ENCODE measurements at regions not wholly inside any gene's neighbourhood (a gene's known extent, or its start where the extent isn't known, plus 50 kb on each side); places are given as distances from the start of the nearest gene placed in this dataset.
"Not testable (repeated sequence)": the region's sequence is repeated elsewhere in the genome, so short reads cannot be mapped to it uniquely, and the experiment has no call there.

DNA sequence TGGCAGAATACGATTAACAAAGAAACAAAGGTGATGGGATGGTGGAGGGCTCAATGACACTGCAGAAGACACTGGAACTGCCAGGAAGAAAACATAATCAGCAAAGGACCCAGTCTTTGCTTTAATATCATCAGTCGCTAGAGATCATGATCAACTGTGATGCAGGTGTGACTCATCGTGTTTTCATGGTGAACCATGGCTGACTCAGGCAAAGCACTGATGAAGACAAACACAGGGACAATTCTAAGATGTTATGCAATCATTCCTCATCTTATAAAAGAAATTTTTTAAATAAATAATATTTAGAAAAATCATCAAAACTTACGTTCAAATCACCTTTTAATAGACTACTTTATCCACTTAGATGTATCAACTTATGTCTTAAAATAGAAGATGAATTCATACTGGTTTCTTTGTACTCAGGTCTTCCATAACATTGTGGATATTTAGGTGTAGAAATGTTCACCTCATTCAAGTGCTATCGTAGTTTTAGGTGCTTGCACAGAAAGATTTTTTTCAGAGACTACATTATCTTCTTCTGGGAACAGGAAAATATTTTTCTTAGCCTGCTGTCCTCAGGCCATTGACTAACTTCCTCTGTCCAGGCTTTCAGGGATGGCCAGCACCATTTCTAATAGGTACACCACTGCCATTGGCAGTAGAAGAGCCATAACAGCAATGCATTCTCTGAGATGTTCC is 673.4 kb upstream of the MEF2C start:
- no peak for TF ChIP-seq PAX5 (IDR thresholded peaks at IDR 0.05; ENCODE audit: insufficient read depth, low read length, severe bottlenecking)
- no peak for TF ChIP-seq TAF1 (IDR thresholded peaks at IDR 0.05; ENCODE audit: low read depth, low read length)
- no peak for TF ChIP-seq SPI1 (IDR thresholded peaks at IDR 0.05; ENCODE audit: low read depth, low read length)
- TF ChIP-seq POLR2A (IDR thresholded peaks at IDR 0.05; ENCODE audit: low read depth, low read length): no peak
- TF ChIP-seq POLR2AphosphoS5 (IDR thresholded peaks at IDR 0.05; ENCODE audit: low read depth, low read length): no peak
- TF ChIP-seq POU2F2 (IDR thresholded peaks at IDR 0.05; ENCODE audit: low read depth, low read length): no peak
- FAIRE-seq (no peak), DNase-seq (ENCODE audit: insufficient read length, low spot score) (no peak)

- DNase-seq (ENCODE audit: insufficient read length, low spot score): no peak
- FAIRE-seq: no peak
- no peak for TF ChIP-seq POLR2A (IDR thresholded peaks at IDR 0.05; ENCODE audit: low read depth, low read length)
- no peak for TF ChIP-seq POLR2AphosphoS5 (IDR thresholded peaks at IDR 0.05; ENCODE audit: low read depth, low read length)
- TF ChIP-seq POU2F2 (IDR thresholded peaks at IDR 0.05; ENCODE audit: low read depth, low read length): no peak
- no peak for TF ChIP-seq TAF1 (IDR thresholded peaks at IDR 0.05; ENCODE audit: low read depth, low read length)
- no peak for TF ChIP-seq SPI1 (IDR thresholded peaks at IDR 0.05; ENCODE audit: low read depth, low read length)
- no peak for TF ChIP-seq PAX5 (IDR thresholded peaks at IDR 0.05; ENCODE audit: insufficient read depth, low read length, severe bottlenecking)
These were observed 663.7 kb upstream of the MEF2C start for GRCh38 chr5:89546657-89547056.

DNA sequence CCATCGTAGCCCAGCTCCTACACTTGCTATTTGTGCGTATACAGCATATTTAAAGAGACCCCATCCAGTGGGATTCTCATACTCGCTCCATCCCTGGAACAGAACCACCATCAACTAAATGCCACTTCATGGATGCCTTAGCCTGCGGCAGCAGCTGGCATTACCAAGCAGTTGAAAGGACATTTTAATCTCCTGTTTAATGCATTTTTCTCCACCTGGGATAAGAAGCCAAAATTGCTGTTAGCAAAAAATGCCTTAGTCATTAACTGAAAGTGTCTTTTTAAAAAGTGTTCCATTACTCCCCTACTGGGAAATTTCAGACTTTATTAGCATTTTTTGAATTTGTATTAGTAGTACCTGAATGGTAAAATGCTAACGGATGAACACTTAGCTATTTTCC is 662.6 kb upstream of the MEF2C start:
- FAIRE-seq (peak; percentile 31), DNase-seq (ENCODE audit: insufficient read length, low spot score) (no peak)
- TF ChIP-seq POLR2AphosphoS5 (IDR thresholded peaks at IDR 0.05; ENCODE audit: low read depth, low read length): no peak
- no peak for TF ChIP-seq SPI1 (IDR thresholded peaks at IDR 0.05; ENCODE audit: low read depth, low read length)

DNA sequence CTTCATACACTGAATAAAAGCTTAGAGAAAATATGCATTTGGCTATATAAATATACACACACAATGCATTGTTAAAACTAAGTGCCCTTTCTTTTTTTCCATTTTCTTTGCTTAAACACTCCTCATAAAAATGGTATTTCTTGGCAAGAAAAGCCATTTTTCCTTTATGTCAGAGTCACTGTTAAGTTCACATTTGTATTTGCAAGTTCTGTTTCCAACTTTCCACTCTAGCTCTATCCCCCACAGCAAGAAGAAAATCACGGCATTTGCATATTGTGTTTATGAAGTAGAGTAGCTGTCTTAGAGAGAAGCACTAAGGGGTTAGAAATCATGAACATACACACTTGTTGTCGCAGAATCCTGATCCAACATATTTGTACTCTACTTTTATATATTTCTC is 662.1 kb upstream of the MEF2C start:
- TF ChIP-seq POU2F2 (IDR thresholded peaks at IDR 0.05; ENCODE audit: low read depth, low read length): no peak
- TF ChIP-seq TAF1 (IDR thresholded peaks at IDR 0.05; ENCODE audit: low read depth, low read length): no peak
- no peak for TF ChIP-seq PAX5 (IDR thresholded peaks at IDR 0.05; ENCODE audit: insufficient read depth, low read length, severe bottlenecking)
- no peak for TF ChIP-seq POLR2AphosphoS5 (IDR thresholded peaks at IDR 0.05; ENCODE audit: low read depth, low read length)
- TF ChIP-seq POLR2A (IDR thresholded peaks at IDR 0.05; ENCODE audit: low read depth, low read length): no peak
- no peak for TF ChIP-seq SPI1 (IDR thresholded peaks at IDR 0.05; ENCODE audit: low read depth, low read length)

GRCh38 chr5:89542736-89543135 is 659.8 kb upstream of the MEF2C start:
- TF ChIP-seq SPI1 (IDR thresholded peaks at IDR 0.05; ENCODE audit: low read depth, low read length) (no peak), POU2F2 (IDR thresholded peaks at IDR 0.05; ENCODE audit: low read depth, low read length) (no peak), PAX5 (IDR thresholded peaks at IDR 0.05; ENCODE audit: insufficient read depth, low read length, severe bottlenecking) (no peak), TAF1 (IDR thresholded peaks at IDR 0.05; ENCODE audit: low read depth, low read length) (no peak), POLR2A (IDR thresholded peaks at IDR 0.05; ENCODE audit: low read depth, low read length) (no peak), POLR2AphosphoS5 (IDR thresholded peaks at IDR 0.05; ENCODE audit: low read depth, low read length) (no peak)
- DNase-seq (ENCODE audit: insufficient read length, low spot score) (no peak), FAIRE-seq (no peak)

More for the DNA sequence above, 662.1 kb upstream of the MEF2C start:
- DNase-seq (ENCODE audit: insufficient read length, low spot score) (no peak), FAIRE-seq (peak; percentile 35)

- no peak for TF ChIP-seq TAF1 (IDR thresholded peaks at IDR 0.05; ENCODE audit: low read depth, low read length)
- no peak for TF ChIP-seq POLR2AphosphoS5 (IDR thresholded peaks at IDR 0.05; ENCODE audit: low read depth, low read length)
- TF ChIP-seq POLR2A (IDR thresholded peaks at IDR 0.05; ENCODE audit: low read depth, low read length): no peak
- TF ChIP-seq POU2F2 (IDR thresholded peaks at IDR 0.05; ENCODE audit: low read depth, low read length): no peak
- no peak for TF ChIP-seq PAX5 (IDR thresholded peaks at IDR 0.05; ENCODE audit: insufficient read depth, low read length, severe bottlenecking)
- TF ChIP-seq SPI1 (IDR thresholded peaks at IDR 0.05; ENCODE audit: low read depth, low read length): no peak
- no peak for FAIRE-seq
- no peak for DNase-seq (ENCODE audit: insufficient read length, low spot score)
These were observed 654.8 kb upstream of the MEF2C start for GRCh38 chr5:89537800-89538199.

- no peak for TF ChIP-seq POLR2A (IDR thresholded peaks at IDR 0.05; ENCODE audit: low read depth, low read length)
- no peak for TF ChIP-seq SPI1 (IDR thresholded peaks at IDR 0.05; ENCODE audit: low read depth, low read length)
- TF ChIP-seq PAX5 (IDR thresholded peaks at IDR 0.05; ENCODE audit: insufficient read depth, low read length, severe bottlenecking): no peak
- TF ChIP-seq POU2F2 (IDR thresholded peaks at IDR 0.05; ENCODE audit: low read depth, low read length): no peak
- no peak for TF ChIP-seq POLR2AphosphoS5 (IDR thresholded peaks at IDR 0.05; ENCODE audit: low read depth, low read length)
- TF ChIP-seq TAF1 (IDR thresholded peaks at IDR 0.05; ENCODE audit: low read depth, low read length): no peak
- DNase-seq (ENCODE audit: insufficient read length, low spot score) (no peak), FAIRE-seq (no peak)
These were observed 653.0 kb upstream of the MEF2C start for GRCh38 chr5:89536020-89536419.

GRCh38 chr5:89535411-89535810 is 652.4 kb upstream of the MEF2C start:
- TF ChIP-seq PAX5 (IDR thresholded peaks at IDR 0.05; ENCODE audit: insufficient read depth, low read length, severe bottlenecking): no peak
- no peak for TF ChIP-seq SPI1 (IDR thresholded peaks at IDR 0.05; ENCODE audit: low read depth, low read length)
- TF ChIP-seq POLR2AphosphoS5 (IDR thresholded peaks at IDR 0.05; ENCODE audit: low read depth, low read length): no peak
- no peak for TF ChIP-seq POU2F2 (IDR thresholded peaks at IDR 0.05; ENCODE audit: low read depth, low read length)
- no peak for TF ChIP-seq TAF1 (IDR thresholded peaks at IDR 0.05; ENCODE audit: low read depth, low read length)
- no peak for TF ChIP-seq POLR2A (IDR thresholded peaks at IDR 0.05; ENCODE audit: low read depth, low read length)
- DNase-seq (ENCODE audit: insufficient read length, low spot score): no peak
- no peak for FAIRE-seq

DNA sequence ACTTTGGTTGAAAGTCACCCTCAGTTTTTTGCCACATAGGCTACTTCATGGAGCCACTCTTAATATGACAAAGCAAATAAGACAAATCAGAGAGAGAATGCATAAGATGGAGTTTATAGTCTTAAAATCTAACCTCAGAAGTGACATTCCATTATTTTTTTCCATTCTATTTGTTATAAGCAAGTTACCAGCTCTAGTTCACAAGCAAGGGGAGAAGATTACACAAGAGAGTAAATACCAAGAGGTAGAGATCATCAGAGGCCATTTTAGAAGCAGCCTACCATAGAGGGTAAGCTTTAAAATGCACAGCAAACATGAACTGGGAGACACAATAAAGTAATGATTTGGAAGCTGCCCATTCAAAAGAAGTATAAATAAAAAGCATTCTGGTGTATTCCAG is 651.3 kb upstream of the MEF2C start:
- no peak for FAIRE-seq
- TF ChIP-seq PAX5 (IDR thresholded peaks at IDR 0.05; ENCODE audit: insufficient read depth, low read length, severe bottlenecking): no peak
- TF ChIP-seq POLR2A (IDR thresholded peaks at IDR 0.05; ENCODE audit: low read depth, low read length): no peak
- no peak for TF ChIP-seq POLR2AphosphoS5 (IDR thresholded peaks at IDR 0.05; ENCODE audit: low read depth, low read length)
- no peak for TF ChIP-seq POU2F2 (IDR thresholded peaks at IDR 0.05; ENCODE audit: low read depth, low read length)
- no peak for TF ChIP-seq TAF1 (IDR thresholded peaks at IDR 0.05; ENCODE audit: low read depth, low read length)
- no peak for TF ChIP-seq SPI1 (IDR thresholded peaks at IDR 0.05; ENCODE audit: low read depth, low read length)
- DNase-seq (ENCODE audit: insufficient read length, low spot score): no peak

GRCh38 chr5:89524785-89525184 is 641.8 kb upstream of the MEF2C start:
- no peak for FAIRE-seq
- no peak for DNase-seq (ENCODE audit: insufficient read length, low spot score)
- TF ChIP-seq POU2F2 (IDR thresholded peaks at IDR 0.05; ENCODE audit: low read depth, low read length) (no peak), TAF1 (IDR thresholded peaks at IDR 0.05; ENCODE audit: low read depth, low read length) (no peak), POLR2AphosphoS5 (IDR thresholded peaks at IDR 0.05; ENCODE audit: low read depth, low read length) (no peak), POLR2A (IDR thresholded peaks at IDR 0.05; ENCODE audit: low read depth, low read length) (no peak), SPI1 (IDR thresholded peaks at IDR 0.05; ENCODE audit: low read depth, low read length) (no peak), PAX5 (IDR thresholded peaks at IDR 0.05; ENCODE audit: insufficient read depth, low read length, severe bottlenecking) (no peak)

DNA sequence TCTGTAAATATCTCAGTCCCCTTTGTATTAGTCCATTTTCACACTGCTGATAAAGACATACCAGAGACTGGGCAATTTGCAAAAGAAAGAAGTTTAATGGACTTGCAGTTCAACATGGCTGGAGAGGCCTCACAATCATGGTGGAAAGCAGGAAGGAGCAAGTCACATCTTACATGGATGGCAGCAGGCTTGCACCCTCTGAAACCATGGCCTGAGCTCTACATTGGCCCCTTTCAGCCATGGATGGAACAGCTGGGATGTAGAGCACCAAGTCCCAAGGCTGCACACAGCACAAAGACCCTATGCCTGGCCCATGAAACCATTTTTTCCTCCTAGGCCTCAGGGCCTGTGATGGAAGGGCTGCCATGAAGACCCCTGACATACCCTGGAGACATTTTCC is 640.9 kb upstream of the MEF2C start:
- not testable (repeated sequence) for FAIRE-seq; DNase-seq (ENCODE audit: insufficient read length, low spot score)
